ENCODE measurements at regions not wholly inside any gene's neighbourhood (a gene's known extent, or its start where the extent isn't known, plus 50 kb on each side); places are given as distances from the start of the nearest gene placed in this dataset.

- no peak for DNase-seq (ENCODE audit: low spot score)
- no peak for TF ChIP-seq CTCF (IDR thresholded peaks at IDR 0.05)
- no peak overlapping the region for H3K27ac ChIP-seq
- H3K4me3 ChIP-seq: no peak overlapping the region
Observed at GRCh38 chr9:38146844-38147243, 77.8 kb upstream of the SHB start.

GRCh38 chr9:38145526-38146053 is 76.6 kb upstream of the SHB start:
- Histone ChIP-seq H3K27ac (no peak overlapping the region), H3K4me3 (no peak overlapping the region)
- no peak for DNase-seq (ENCODE audit: low spot score)
- TF ChIP-seq CTCF (IDR thresholded peaks at IDR 0.05): no peak

- no peak overlapping the region for H3K4me3 ChIP-seq
- DNase-seq (ENCODE audit: low spot score): no peak
- no peak overlapping the region for H3K27ac ChIP-seq
- TF ChIP-seq CTCF (IDR thresholded peaks at IDR 0.05): no peak
Observed at GRCh38 chr9:38144421-38144820, 75.4 kb upstream of the SHB start.

DNA sequence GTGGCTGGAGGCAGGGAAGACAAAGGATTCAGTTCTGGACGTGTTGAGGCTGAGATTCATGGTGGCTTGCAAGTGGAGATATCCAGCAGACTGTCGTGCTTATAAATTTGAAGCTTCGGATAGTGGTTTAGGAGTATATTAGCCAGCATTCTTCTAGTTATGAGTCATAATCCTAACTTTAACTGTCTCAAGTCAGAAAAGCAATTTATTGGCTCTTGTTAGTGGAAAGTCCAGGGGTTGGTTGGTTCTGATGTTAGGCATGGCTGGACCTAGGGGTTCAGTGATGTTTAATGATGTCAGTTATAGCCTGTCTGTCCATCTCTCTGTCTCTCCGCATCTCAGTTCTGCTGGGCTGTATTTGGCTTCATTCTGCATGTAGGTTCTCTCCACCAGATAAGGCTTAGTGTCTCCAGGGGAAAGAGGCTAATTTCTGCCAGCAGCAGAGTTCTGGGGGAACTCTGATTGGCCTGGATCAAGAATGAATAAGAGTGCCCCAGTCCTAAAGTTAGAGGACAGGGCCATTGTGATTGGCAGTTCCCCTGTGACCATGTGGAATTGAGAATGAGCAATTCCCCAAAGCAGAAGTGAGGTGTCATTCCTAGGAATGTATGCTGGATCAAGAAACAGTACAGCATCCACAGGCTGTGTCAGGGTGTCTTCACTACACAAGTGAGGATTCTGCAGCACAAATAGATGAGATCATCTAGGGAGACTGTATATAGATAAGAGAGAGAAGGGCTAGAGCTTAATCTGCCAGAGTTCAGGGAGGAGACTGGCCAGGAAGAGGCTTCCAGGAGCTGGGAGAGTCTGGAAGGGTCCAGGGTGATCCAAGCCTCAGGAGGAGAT is 72.9 kb upstream of the SHB start:
- no peak overlapping the region for H3K4me3 ChIP-seq
- DNase-seq (ENCODE audit: low spot score): no peak
- H3K27ac ChIP-seq: no peak overlapping the region
- no peak for TF ChIP-seq CTCF (IDR thresholded peaks at IDR 0.05)

DNA sequence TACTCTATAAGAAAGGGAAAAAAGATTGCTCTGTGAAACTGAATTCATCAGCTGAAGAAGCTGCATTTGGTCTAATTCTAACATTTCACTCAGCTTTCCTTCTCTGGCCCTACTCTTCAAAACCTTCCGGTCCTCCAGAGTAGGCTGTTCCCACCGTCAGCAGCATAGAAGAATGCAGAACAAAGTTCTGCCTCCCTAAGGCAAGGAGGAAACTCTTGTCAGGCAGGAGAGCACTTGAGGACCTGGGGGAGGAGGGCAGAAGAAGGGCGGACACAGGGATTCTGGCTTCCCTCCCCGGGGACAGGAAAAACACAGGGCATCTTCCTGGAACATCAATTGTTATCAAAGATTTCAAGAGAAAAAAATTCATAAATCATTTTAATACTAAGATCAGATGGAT is 69.2 kb upstream of the SHB start:
- no peak overlapping the region for H3K4me3 ChIP-seq
- DNase-seq (ENCODE audit: low spot score): no peak
- no peak for TF ChIP-seq CTCF (IDR thresholded peaks at IDR 0.05)
- H3K27ac ChIP-seq: no peak overlapping the region

- no peak overlapping the region for H3K27ac ChIP-seq
- DNase-seq (ENCODE audit: low spot score): no peak
- TF ChIP-seq CTCF (IDR thresholded peaks at IDR 0.05): no peak
- H3K4me3 ChIP-seq: no peak overlapping the region
Observed at GRCh38 chr9:38137342-38137741, 68.3 kb upstream of the SHB start.

GRCh38 chr9:38136386-38136785 is 67.4 kb upstream of the SHB start:
- H3K4me3 ChIP-seq: no peak overlapping the region
- H3K27ac ChIP-seq: no peak overlapping the region
- no peak for DNase-seq (ENCODE audit: low spot score)
- no peak for TF ChIP-seq CTCF (IDR thresholded peaks at IDR 0.05)

All from coronary artery (tissue), 2 donors.